ENCODE measurements at regions not wholly inside any gene's neighbourhood (a gene's known extent, or its start where the extent isn't known, plus 50 kb on each side); places are given as distances from the start of the nearest gene placed in this dataset.

GRCh38 chr6:14263881-14264424, 146.4 kb downstream of the CD83 start:
- no peak overlapping the region for H3K27ac ChIP-seq (replicated peaks)
- intact Hi-C loops (cut with micrococcal nuclease): no loop called here
- peaks cover 38% of the 10 kb centered on the region for H3K9me3 ChIP-seq (replicated peaks)
- DNase-seq: no peak
- H3K4me3 ChIP-seq: no peak overlapping the region
- no peaks in the 10 kb centered on the region for H3K4me1 ChIP-seq
- TF ChIP-seq CTCF (IDR thresholded peaks at IDR 0.05; ENCODE audit: borderline replicate concordance): no peak
- H3K27me3 ChIP-seq (ENCODE audit: low read depth): no peaks in the 10 kb centered on the region
- no peaks in the 10 kb centered on the region for H3K36me3 ChIP-seq

GRCh38 chr6:14265049-14266021, 147.8 kb downstream of the CD83 start:
- Histone ChIP-seq H3K27me3 (ENCODE audit: low read depth) (no peaks in the 10 kb centered on the region), H3K27ac (replicated peaks) (no peak overlapping the region), H3K36me3 (no peaks in the 10 kb centered on the region), H3K4me3 (no peak overlapping the region), H3K9me3 (replicated peaks) (peaks cover 38% of the 10 kb centered on the region), H3K4me1 (no peaks in the 10 kb centered on the region)
- intact Hi-C loops (cut with micrococcal nuclease): no loop called here
- no peak for DNase-seq
- TF ChIP-seq CTCF (IDR thresholded peaks at IDR 0.05; ENCODE audit: borderline replicate concordance): no peak

- H3K4me1 ChIP-seq: no peaks in the 10 kb centered on the region
- no peaks in the 10 kb centered on the region for H3K36me3 ChIP-seq
- H3K4me3 ChIP-seq: no peak overlapping the region
- DNase-seq: no peak
- TF ChIP-seq CTCF (IDR thresholded peaks at IDR 0.05; ENCODE audit: borderline replicate concordance): no peak
- intact Hi-C loops (cut with micrococcal nuclease): no loop called here
- H3K9me3 ChIP-seq (replicated peaks): peaks cover 29% of the 10 kb centered on the region
- no peak overlapping the region for H3K27ac ChIP-seq (replicated peaks)
- H3K27me3 ChIP-seq (ENCODE audit: low read depth): no peaks in the 10 kb centered on the region
Measured at GRCh38 chr6:14266266-14266665, 148.7 kb downstream of the CD83 start.

GRCh38 chr6:14267885-14268660, 150.5 kb downstream of the CD83 start:
- Histone ChIP-seq H3K4me3 (no peak overlapping the region), H3K4me1 (no peaks in the 10 kb centered on the region), H3K27ac (replicated peaks) (no peak overlapping the region), H3K27me3 (ENCODE audit: low read depth) (no peaks in the 10 kb centered on the region), H3K36me3 (no peaks in the 10 kb centered on the region), H3K9me3 (replicated peaks) (peaks cover 17% of the 10 kb centered on the region)
- no peak for TF ChIP-seq CTCF (IDR thresholded peaks at IDR 0.05; ENCODE audit: borderline replicate concordance)
- no peak for DNase-seq
- intact Hi-C loops (cut with micrococcal nuclease): no loop called here

GRCh38 chr6:14269436-14269835, 151.9 kb downstream of the CD83 start:
- Histone ChIP-seq H3K4me1 (peaks cover under 1% of the 10 kb centered on the region), H3K36me3 (no peaks in the 10 kb centered on the region), H3K27me3 (ENCODE audit: low read depth) (no peaks in the 10 kb centered on the region), H3K27ac (replicated peaks) (no peak overlapping the region), H3K4me3 (no peak overlapping the region), H3K9me3 (replicated peaks) (peaks cover 3% of the 10 kb centered on the region)
- intact Hi-C loops (cut with micrococcal nuclease): no loop called here
- no peak for TF ChIP-seq CTCF (IDR thresholded peaks at IDR 0.05; ENCODE audit: borderline replicate concordance)
- DNase-seq: no peak
